GM12878 (cell line): ENCODE measurements at regions not wholly inside any gene's neighbourhood (a gene's known extent, or its start where the extent isn't known, plus 50 kb on each side); places are given as distances from the start of the nearest gene placed in this dataset.

ENCODE experiments used
- ATAC-seq: fragments of 200-7000 bp; cut with Tn5 transposase; 3 replicates; pipeline ENCODE4 v1.9.1; 2020; ENCODE audit warnings: mild to moderate bottlenecking, moderate library complexity
- BruUV-seq: library from RNA; stranded (reverse); fragments of 400-500 nt; replicated peaks from 2 replicates; lab custom pipeline; 2021; lab: Mats Ljungman, UMichigan
- CTCF ChIA-PET: fragments of 300-600 bp; sonication (Branson Sonifier 250); formaldehyde crosslinking; extraction: SDS; loops from one replicate; lab custom pipeline; 2021; ENCODE audit warnings: inconsistent platforms; lab: Yijun Ruan, JAX
- POLR2A ChIA-PET: fragments of 350-600 bp; formaldehyde crosslinking; extraction: SDS; loops from one replicate; lab custom pipeline; 2021; ENCODE audit warnings: inconsistent platforms; lab: Charles Lee
- RAD21 ChIA-PET: fragments of 300-600 bp; sonication (Branson Sonifier 250); formaldehyde crosslinking; loops from one replicate; lab custom pipeline; 2023; ENCODE audit warnings: antibody characterized with exemption; ENCODE audit not compliant: unreplicated experiment; lab: Charles Lee
- SMC1A ChIA-PET: fragments of 300-600 bp; sonication (Branson Sonifier 250); formaldehyde crosslinking; loops from one replicate; lab custom pipeline; 2023; ENCODE audit not compliant: unreplicated experiment, uncharacterized antibody; lab: Charles Lee
- DNase-seq: peaks from one replicate; pipeline ENCODE4 v3.0.0-alpha.2; 2011; ENCODE audit warnings: low read depth, low spot score
- FAIRE-seq: peaks from 3 replicates; lab custom pipeline; 2011; peaks lifted over from hg19 to GRCh38; lab: Jason Lieb, UNC
- H2AFZ ChIP-seq: 2 replicates; pipeline ENCODE4 v1.6.0; 2011; ENCODE audit warnings: low read depth, low read length, control low read depth; ENCODE audit not compliant: control insufficient read depth
- H3K27ac ChIP-seq: 2 replicates; pipeline ENCODE4 v1.5.1; 2011; ENCODE audit warnings: control low read depth; ENCODE audit not compliant: control insufficient read depth, insufficient read depth
- H3K27me3 ChIP-seq, 2 experiments: replicated peaks in 1 of 2; 2 replicates each; pipeline versions ENCODE4 v1.6.0 to v1.6.1; 2011; ENCODE audit warnings: low read length in 1 of 2; ENCODE audit not compliant: control insufficient read depth in 2 of 2, insufficient read depth in 2 of 2
- H3K36me3 ChIP-seq, 2 experiments: 2 replicates each; pipeline ENCODE4 v1.5.1; 2011; ENCODE audit warnings: low read length in 1 of 2; ENCODE audit not compliant: control insufficient read depth in 2 of 2, insufficient read depth in 2 of 2
- H3K4me1 ChIP-seq: 2 replicates; pipeline ENCODE4 v1.6.1; 2011; ENCODE audit warnings: mild to moderate bottlenecking, low read length, moderate library complexity, mixed read lengths; ENCODE audit not compliant: control insufficient read depth, insufficient read depth
- H3K4me2 ChIP-seq: 2 replicates; pipeline ENCODE4 v1.6.0; 2011; ENCODE audit warnings: control low read depth; ENCODE audit not compliant: control insufficient read depth, insufficient read depth
- H3K4me3 ChIP-seq: fragments of 200-600 bp; sonication (generic); 2 replicates; pipeline ENCODE4 v1.5.1; 2016
- H3K79me2 ChIP-seq: 2 replicates; pipeline ENCODE4 v1.6.0; 2011; ENCODE audit warnings: low read length; ENCODE audit not compliant: control insufficient read depth, insufficient read depth
- H3K9ac ChIP-seq: 2 replicates; pipeline ENCODE4 v1.8.0; 2011; ENCODE audit warnings: low read length, control low read depth, mixed read lengths; ENCODE audit not compliant: control insufficient read depth, insufficient read depth
- H3K9me3 ChIP-seq: replicated peaks from 3 replicates; pipeline ENCODE4 v1.5.1; 2011; ENCODE audit warnings: mild to moderate bottlenecking, low read length; ENCODE audit not compliant: control insufficient read depth, insufficient read depth
- H4K20me1 ChIP-seq: 2 replicates; pipeline ENCODE4 v1.6.0; 2011; ENCODE audit not compliant: control insufficient read depth, insufficient read depth
- BHLHE40 ChIP-seq, 2 experiments: fragments of 450-650 bp in 1 of 2; IDR thresholded peaks; 2 replicates each; pipeline ENCODE4 v1.6.1; 2011 to 2017; ENCODE audit warnings: low read depth in 2 of 2, borderline replicate concordance in 1 of 2, improper control_type of control experiment in 1 of 2, low read length in 1 of 2, mild to moderate bottlenecking in 1 of 2
- MEF2A ChIP-seq: IDR thresholded peaks from 2 replicates; pipeline ENCODE4 v1.6.1; 2011; ENCODE audit warnings: low read depth, mild to moderate bottlenecking, low read length, moderate library complexity; ENCODE audit not compliant: insufficient read depth
- MEF2B ChIP-seq: fragments of 450-650 bp; IDR thresholded peaks from 2 replicates; pipeline ENCODE4 v1.6.1; 2018; ENCODE audit warnings: mild to moderate bottlenecking, moderate library complexity; ENCODE audit not compliant: partially characterized antibody, poor library complexity, severe bottlenecking
- MYB ChIP-seq: fragments of 150-350 bp; IDR thresholded peaks from 2 replicates; pipeline ENCODE4 v1.6.1; 2014; ENCODE audit warnings: mild to moderate bottlenecking, low read depth, low read length, borderline replicate concordance
- NFXL1 ChIP-seq: fragments of 450-650 bp; IDR thresholded peaks from 2 replicates; pipeline ENCODE4 v1.6.1; 2017; ENCODE audit warnings: antibody characterized with exemption, mild to moderate bottlenecking, borderline replicate concordance
- NR2C1 ChIP-seq: fragments of 450-650 bp; IDR thresholded peaks from 2 replicates; pipeline ENCODE4 v1.6.1; 2017; ENCODE audit warnings: antibody characterized with exemption, mild to moderate bottlenecking, moderate library complexity
- PAX5 ChIP-seq: IDR thresholded peaks from 2 replicates; pipeline ENCODE4 v1.6.1; 2011; ENCODE audit warnings: low read depth, low read length, borderline replicate concordance
- PAX8 ChIP-seq: fragments of 450-650 bp; IDR thresholded peaks from 2 replicates; pipeline ENCODE4 v1.6.1; 2017; ENCODE audit warnings: mild to moderate bottlenecking, moderate library complexity
- RAD21 ChIP-seq: IDR thresholded peaks from 2 replicates; pipeline ENCODE4 v1.6.1; 2011; ENCODE audit warnings: mild to moderate bottlenecking, low read depth, low read length, moderate library complexity; ENCODE audit not compliant: insufficient read depth
- RBBP5 ChIP-seq: fragments of 200-600 bp; sonication (generic); conservative IDR thresholded peaks from 2 replicates; pipeline ENCODE4 v1.6.1; 2016
- RCOR1 ChIP-seq: conservative IDR thresholded peaks from 2 replicates; pipeline ENCODE4 v1.6.1; 2012; ENCODE audit warnings: low read depth, low read length, improper control_type of control experiment
- SKIL ChIP-seq: fragments of 450-650 bp; IDR thresholded peaks from 2 replicates; pipeline ENCODE4 v1.6.1; 2017; ENCODE audit warnings: mild to moderate bottlenecking, low read depth, inconsistent platforms; ENCODE audit not compliant: poor library complexity, severe bottlenecking
- SPI1 ChIP-seq: IDR thresholded peaks from 2 replicates; pipeline ENCODE4 v1.6.1; 2011; ENCODE audit warnings: low read depth, mild to moderate bottlenecking, low read length, moderate library complexity, borderline replicate concordance; ENCODE audit not compliant: insufficient read depth
- SUZ12 ChIP-seq: fragments of 200-600 bp; sonication (generic); IDR thresholded peaks from one replicate; pipeline ENCODE4 v1.6.1; 2018; ENCODE audit warnings: antibody characterized with exemption, mild to moderate bottlenecking; ENCODE audit not compliant: unreplicated experiment
- TARDBP ChIP-seq: IDR thresholded peaks from 2 replicates; pipeline ENCODE4 v1.6.1; 2016; ENCODE audit warnings: borderline replicate concordance
- TCF12 ChIP-seq: IDR thresholded peaks from 2 replicates; pipeline ENCODE4 v1.6.1; 2011; ENCODE audit warnings: low read depth, mild to moderate bottlenecking, low read length
- ZNF274 ChIP-seq: IDR thresholded peaks from one replicate; pipeline ENCODE4 v1.8.0; 2011; ENCODE audit not compliant: insufficient read length, insufficient read depth
- WGBS: methylation state at CpG from one replicate; pipeline ENCODE4 v1.1.6; 2016; ENCODE audit warnings: low lambda C conversion rate; ENCODE audit not compliant: insufficient replicate concordance, insufficient coverage; ENCODE audit errors: missing lambda C conversion rate; 5-methylcytosine and 5-hydroxymethylcytosine counted together
- in situ Hi-C: fragments of 300-500 bp; cut with MboI; formaldehyde crosslinking; loops from 9 replicates; pipeline ENCODE4 v1.14.3; 2018; ENCODE audit warnings: mixed read lengths
- intact Hi-C: fragments of 100-400 bp; cut with micrococcal nuclease; formaldehyde crosslinking; loops from one replicate; pipeline ENCODE4 v1.14.2; 2022; ENCODE audit not compliant: unreplicated experiment
- TF ChIP-seq, protein P1 (sequence below): fragments of 450-650 bp; IDR thresholded peaks from 2 replicates; pipeline ENCODE4 v1.6.1; 2017; ENCODE audit warnings: mild to moderate bottlenecking, moderate library complexity

GRCh38 chr9:120327322-120327721 lies 252.6 kb downstream of the CDK5RAP2 start:
- DNase-seq (no peak), FAIRE-seq (no peak), ATAC-seq (no peak)
- ChIA-PET CTCF (no interaction called here), SMC1A (no interaction called here), POLR2A (no interaction called here), RAD21 (no interaction called here)
- 45% methylated on average over 3 of the region's 3 CpGs for WGBS
- H3K4me2 ChIP-seq, result no peak overlapping the region
- no peaks in the 10 kb centered on the region for H3K36me3 ChIP-seq
- no peak overlapping the region for H2AFZ ChIP-seq
- no peaks in the 10 kb centered on the region for H3K4me1 ChIP-seq
- no peaks in the 10 kb centered on the region for H3K9me3 ChIP-seq
- no peak overlapping the region for H3K9ac ChIP-seq
- BruUV-seq, result no TSS peak
- H3K27me3 ChIP-seq, result peaks cover 0 to 3% of the 10 kb centered on the region in 2 experiments; a peak in 1 of 4 replicates
- H3K4me3 ChIP-seq, result no peak overlapping the region
- in situ Hi-C loops, result no loop called here
- no peaks in the 10 kb centered on the region for H4K20me1 ChIP-seq
- H3K27ac ChIP-seq, result no peak overlapping the region
- intact Hi-C loops, result no loop called here
- no peak for TF ChIP-seq SKIL
- no peak for TF ChIP-seq RAD21
- TF ChIP-seq, protein P1, sequence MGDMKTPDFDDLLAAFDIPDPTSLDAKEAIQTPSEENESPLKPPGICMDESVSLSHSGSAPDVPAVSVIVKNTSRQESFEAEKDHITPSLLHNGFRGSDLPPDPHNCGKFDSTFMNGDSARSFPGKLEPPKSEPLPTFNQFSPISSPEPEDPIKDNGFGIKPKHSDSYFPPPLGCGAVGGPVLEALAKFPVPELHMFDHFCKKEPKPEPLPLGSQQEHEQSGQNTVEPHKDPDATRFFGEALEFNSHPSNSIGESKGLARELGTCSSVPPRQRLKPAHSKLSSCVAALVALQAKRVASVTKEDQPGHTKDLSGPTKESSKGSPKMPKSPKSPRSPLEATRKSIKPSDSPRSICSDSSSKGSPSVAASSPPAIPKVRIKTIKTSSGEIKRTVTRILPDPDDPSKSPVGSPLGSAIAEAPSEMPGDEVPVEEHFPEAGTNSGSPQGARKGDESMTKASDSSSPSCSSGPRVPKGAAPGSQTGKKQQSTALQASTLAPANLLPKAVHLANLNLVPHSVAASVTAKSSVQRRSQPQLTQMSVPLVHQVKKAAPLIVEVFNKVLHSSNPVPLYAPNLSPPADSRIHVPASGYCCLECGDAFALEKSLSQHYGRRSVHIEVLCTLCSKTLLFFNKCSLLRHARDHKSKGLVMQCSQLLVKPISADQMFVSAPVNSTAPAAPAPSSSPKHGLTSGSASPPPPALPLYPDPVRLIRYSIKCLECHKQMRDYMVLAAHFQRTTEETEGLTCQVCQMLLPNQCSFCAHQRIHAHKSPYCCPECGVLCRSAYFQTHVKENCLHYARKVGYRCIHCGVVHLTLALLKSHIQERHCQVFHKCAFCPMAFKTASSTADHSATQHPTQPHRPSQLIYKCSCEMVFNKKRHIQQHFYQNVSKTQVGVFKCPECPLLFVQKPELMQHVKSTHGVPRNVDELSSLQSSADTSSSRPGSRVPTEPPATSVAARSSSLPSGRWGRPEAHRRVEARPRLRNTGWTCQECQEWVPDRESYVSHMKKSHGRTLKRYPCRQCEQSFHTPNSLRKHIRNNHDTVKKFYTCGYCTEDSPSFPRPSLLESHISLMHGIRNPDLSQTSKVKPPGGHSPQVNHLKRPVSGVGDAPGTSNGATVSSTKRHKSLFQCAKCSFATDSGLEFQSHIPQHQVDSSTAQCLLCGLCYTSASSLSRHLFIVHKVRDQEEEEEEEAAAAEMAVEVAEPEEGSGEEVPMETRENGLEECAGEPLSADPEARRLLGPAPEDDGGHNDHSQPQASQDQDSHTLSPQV, result no peak
- no peak for TF ChIP-seq SUZ12
- no peak for TF ChIP-seq BHLHE40 (IDR thresholded peaks at IDR 0.05; ENCODE audit: borderline replicate concordance in 1 of 2, low read depth in 2 of 2, low read length in 1 of 2)
- no peak for TF ChIP-seq NR2C1
- TF ChIP-seq TARDBP, result no peak
- no peak for TF ChIP-seq PAX5
- TF ChIP-seq PAX8, result no peak
- no peak for TF ChIP-seq NFXL1
- no peak for TF ChIP-seq MEF2A
- no peak for TF ChIP-seq ZNF274
- no peak for TF ChIP-seq MEF2B
- no peak for TF ChIP-seq TCF12
- no peak for TF ChIP-seq SPI1
- no peak for TF ChIP-seq RCOR1
- TF ChIP-seq RBBP5, result no peak
- TF ChIP-seq MYB, result no peak
- no peaks in the 10 kb centered on the region for H3K79me2 ChIP-seq
